H9 (cell line): ENCODE measurements at regions not wholly inside any gene's neighbourhood (a gene's known extent, or its start where the extent isn't known, plus 50 kb on each side); places are given as distances from the start of the nearest gene placed in this dataset.

Source experiments
- DNase-seq: peaks from one replicate; pipeline ENCODE4 v3.0.0-alpha.2; 2017
- H2AFZ ChIP-seq: one replicate; pipeline ENCODE4 v1.6.1; 2013; ENCODE audit warnings: mild to moderate bottlenecking, low read length, control low read depth, moderate library complexity
- H2AK5ac ChIP-seq: 2 replicates; pipeline ENCODE4 v1.6.1; 2013; ENCODE audit warnings: low read length, control low read depth, mixed read lengths; ENCODE audit not compliant: insufficient read length
- H2BK120ac ChIP-seq: one replicate; pipeline ENCODE4 v1.6.1; 2013; ENCODE audit warnings: low read depth, mild to moderate bottlenecking, low read length, control low read depth, inconsistent platforms; ENCODE audit not compliant: poor library complexity, severe bottlenecking
- H2BK12ac ChIP-seq: 2 replicates; pipeline ENCODE4 v1.6.1; 2013; ENCODE audit warnings: low read length, control low read depth, mixed read lengths, low read depth; ENCODE audit not compliant: insufficient read length
- H2BK15ac ChIP-seq: 2 replicates; pipeline ENCODE4 v1.6.1; 2013; ENCODE audit warnings: low read depth, low read length, control low read depth
- H2BK20ac ChIP-seq: one replicate; pipeline ENCODE4 v1.6.1; 2013; ENCODE audit warnings: low read depth, mild to moderate bottlenecking, low read length, control low read depth, inconsistent platforms; ENCODE audit not compliant: poor library complexity, severe bottlenecking
- H2BK5ac ChIP-seq: 2 replicates; pipeline ENCODE4 v1.6.1; 2013; ENCODE audit warnings: low read length, control low read depth, mixed read lengths; ENCODE audit not compliant: insufficient read length
- H3K14ac ChIP-seq: 2 replicates; pipeline ENCODE4 v1.6.1; 2013; ENCODE audit warnings: low read length, control low read depth; ENCODE audit not compliant: insufficient read depth
- H3K18ac ChIP-seq: 2 replicates; pipeline ENCODE4 v1.6.1; 2013; ENCODE audit warnings: low read depth, mild to moderate bottlenecking, mixed read lengths, low read length, control low read depth; ENCODE audit not compliant: insufficient read length
- H3K23ac ChIP-seq: 2 replicates; pipeline ENCODE4 v1.6.1; 2013; ENCODE audit warnings: low read length, control low read depth, mixed read lengths, low read depth; ENCODE audit not compliant: insufficient read length
- H3K23me2 ChIP-seq: 2 replicates; pipeline ENCODE4 v1.6.1; 2013; ENCODE audit warnings: low read depth, mild to moderate bottlenecking, mixed read lengths, low read length, control low read depth; ENCODE audit not compliant: insufficient read length, poor library complexity, severe bottlenecking
- H3K27ac ChIP-seq: 2 replicates; pipeline ENCODE4 v1.5.1; 2013; ENCODE audit warnings: low read length, control low read depth, mixed read lengths, low read depth; ENCODE audit not compliant: insufficient read length
- H3K27me3 ChIP-seq: 2 replicates; pipeline ENCODE4 v1.6.1; 2013; ENCODE audit warnings: low read length, control low read depth, inconsistent platforms; ENCODE audit not compliant: insufficient read depth
- H3K4ac ChIP-seq: 2 replicates; pipeline ENCODE4 v1.6.1; 2013; ENCODE audit warnings: low read depth, mild to moderate bottlenecking, control low read depth, inconsistent platforms, low read length, moderate library complexity
- H3K4me1 ChIP-seq: 2 replicates; pipeline ENCODE4 v1.6.1; 2013; ENCODE audit warnings: low read length, control low read depth, inconsistent platforms; ENCODE audit not compliant: insufficient read depth
- H3K4me2 ChIP-seq: 2 replicates; pipeline ENCODE4 v1.6.1; 2013; ENCODE audit warnings: low read length, control low read depth, mixed read lengths; ENCODE audit not compliant: insufficient read length, insufficient read depth
- H3K56ac ChIP-seq: 2 replicates; pipeline ENCODE4 v1.6.1; 2013; ENCODE audit warnings: low read depth, mild to moderate bottlenecking, mixed read lengths, low read length, control low read depth; ENCODE audit not compliant: insufficient read length
- H3K79me1 ChIP-seq: 2 replicates; pipeline ENCODE4 v1.6.1; 2013; ENCODE audit warnings: low read depth, mild to moderate bottlenecking, moderate library complexity, low read length, control low read depth, inconsistent platforms; ENCODE audit not compliant: insufficient read depth, poor library complexity, severe bottlenecking
- H3K79me2 ChIP-seq: 2 replicates; pipeline ENCODE4 v1.6.1; 2013; ENCODE audit warnings: low read length, control low read depth, inconsistent platforms; ENCODE audit not compliant: insufficient read depth
- H3K9ac ChIP-seq: 2 replicates; pipeline ENCODE4 v1.6.1; 2013; ENCODE audit warnings: low read length, control low read depth, mixed read lengths; ENCODE audit not compliant: insufficient read length; ENCODE audit errors: extremely low read depth
- H3K9me3 ChIP-seq: one replicate; pipeline ENCODE4 v1.6.1; 2013; ENCODE audit warnings: low read depth, low read length, inconsistent platforms; ENCODE audit not compliant: control insufficient read depth
- H3T11ph ChIP-seq: one replicate; pipeline ENCODE4 v1.6.1; 2013; ENCODE audit warnings: mild to moderate bottlenecking, low read length, control low read depth, inconsistent platforms
- H4K20me1 ChIP-seq: one replicate; pipeline ENCODE4 v1.6.1; 2013; ENCODE audit not compliant: control insufficient read depth, insufficient read length, insufficient read depth
- H4K5ac ChIP-seq: 2 replicates; pipeline ENCODE4 v1.6.1; 2013; ENCODE audit warnings: low read depth, mild to moderate bottlenecking, mixed read lengths, low read length, control low read depth; ENCODE audit not compliant: insufficient read length
- H4K8ac ChIP-seq: replicated peaks from 2 replicates; pipeline ENCODE4 v1.6.1; 2013; ENCODE audit warnings: low read length, control low read depth, mixed read lengths, low read depth; ENCODE audit not compliant: insufficient read length
- H4K91ac ChIP-seq: 2 replicates; pipeline ENCODE4 v1.6.1; 2013; ENCODE audit warnings: low read depth, mild to moderate bottlenecking, moderate library complexity, mixed read lengths, low read length, control low read depth; ENCODE audit not compliant: insufficient read length
- H3K27ac Mint-ChIP-seq, 3 experiments: 2 replicates in 2 of 3; 3 replicates in 1 of 3; pipeline ENCODE4 v1.8.0; 2020 to 2021; ENCODE audit warnings: mixed read lengths in 3 of 3, mild to moderate bottlenecking in 1 of 3, moderate library complexity in 1 of 3
- H3K27me3 Mint-ChIP-seq: 2 replicates; pipeline ENCODE4 v1.8.0; 2021; ENCODE audit warnings: low read depth, mild to moderate bottlenecking, moderate library complexity, mixed read lengths
- H3K36me3 Mint-ChIP-seq, 3 experiments: 2 replicates in 2 of 3; 3 replicates in 1 of 3; pipeline ENCODE4 v1.8.0; 2020 to 2021; ENCODE audit warnings: low read depth in 3 of 3, mixed read lengths in 3 of 3; ENCODE audit not compliant: insufficient read depth in 1 of 3
- H3K4me1 Mint-ChIP-seq, 2 experiments: 2 replicates each; pipeline ENCODE4 v1.8.0; 2020; ENCODE audit warnings: mixed read lengths in 2 of 2
- H3K4me3 Mint-ChIP-seq, 2 experiments: 2 replicates in 1 of 2; 3 replicates in 1 of 2; pipeline ENCODE4 v1.8.0; 2020 to 2021; ENCODE audit warnings: mild to moderate bottlenecking in 2 of 2, mixed read lengths in 2 of 2, moderate library complexity in 1 of 2
- H3K9me3 Mint-ChIP-seq, 2 experiments: 2 replicates in 1 of 2; 3 replicates in 1 of 2; pipeline ENCODE4 v1.8.0; 2020; ENCODE audit warnings: mild to moderate bottlenecking in 2 of 2, mixed read lengths in 2 of 2, moderate library complexity in 1 of 2
- WGBS: extraction: QIAGEN DNeasy Blood & Tissue Kit; methylation state at CpG from one replicate; pipeline ENCODE4 v1.1.7; 2013; ENCODE audit warnings: missing lambda C conversion rate, low lambda C conversion rate, mixed read lengths; ENCODE audit not compliant: insufficient read length; ENCODE audit errors: extremely low coverage; 5-methylcytosine and 5-hydroxymethylcytosine counted together
- TF ChIP-seq, protein P1 (sequence below): fragments of 200-600 bp; sonication (generic); conservative IDR thresholded peaks from 3 replicates; pipeline ENCODE4 v1.8.0; 2021; ENCODE audit warnings: antibody characterized with exemption, mild to moderate bottlenecking

DNA sequence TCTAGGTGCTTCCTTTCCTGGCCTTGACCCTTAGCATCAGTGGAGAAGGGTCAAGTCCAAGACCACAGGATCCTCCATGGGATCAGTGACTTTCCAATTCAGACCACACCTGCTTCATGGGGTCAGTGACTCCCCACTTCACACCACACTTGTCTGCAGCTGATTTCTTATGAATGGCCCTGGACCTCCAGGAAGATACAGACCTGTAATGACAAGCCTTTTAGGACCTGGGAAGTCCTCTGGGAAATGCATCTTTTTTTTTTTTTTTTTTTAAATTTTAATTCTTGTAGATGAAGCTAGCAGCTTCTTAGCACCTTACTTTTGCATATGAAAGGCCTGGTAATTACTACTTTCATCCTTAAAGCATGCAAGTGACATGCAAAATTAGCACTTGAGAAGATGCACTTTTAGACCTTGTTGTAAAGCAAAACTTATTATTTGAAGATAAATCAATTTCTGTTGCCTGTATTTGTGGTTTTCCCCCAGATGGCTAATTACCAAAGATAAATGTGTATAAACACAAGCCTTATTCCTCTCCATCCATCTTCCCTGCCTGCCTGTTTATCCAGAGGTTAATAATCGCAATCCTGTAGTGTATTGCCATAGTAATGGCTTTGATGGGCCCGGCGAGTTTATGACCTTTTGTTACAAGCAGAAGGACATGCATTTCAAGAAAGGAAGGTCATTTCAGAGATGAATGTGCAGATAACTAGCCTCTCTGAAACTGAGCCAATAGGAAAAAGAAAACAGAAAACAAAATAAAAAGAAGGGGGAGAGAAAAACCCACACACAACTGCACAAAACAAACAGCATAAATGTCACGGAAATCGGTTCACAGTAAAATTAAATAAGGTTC is 1018.7 kb downstream of the TYW1 start:
- Histone ChIP-seq H3K9ac (no peak overlapping the region), H2BK12ac (no peak overlapping the region), H2BK15ac (no peak overlapping the region), H3K4me2 (no peak overlapping the region), H3K18ac (no peak overlapping the region), H4K5ac (no peak overlapping the region), H4K91ac (no peak overlapping the region), H4K20me1 (no peaks in the 10 kb centered on the region), H3K79me1 (no peaks in the 10 kb centered on the region), H3K56ac (no peak overlapping the region), H4K8ac (no peak overlapping the region), H3K27me3 (no peaks in the 10 kb centered on the region), H3K27ac (no peak overlapping the region), H2BK20ac (no peak overlapping the region), H3K14ac (no peak overlapping the region), H2BK120ac (no peak overlapping the region), H3K79me2 (no peaks in the 10 kb centered on the region), H2BK5ac (no peak overlapping the region), H3K9me3 (no peaks in the 10 kb centered on the region), H2AFZ (no peak overlapping the region), H3K23me2 (no peaks in the 10 kb centered on the region), H3K23ac (no peak overlapping the region), H3T11ph (no peak overlapping the region), H3K4me1 (peaks cover 3% of the 10 kb centered on the region; the same call in 1 of the 2 replicates), H2AK5ac (no peak overlapping the region), H3K4ac (no peak overlapping the region)
- Mint-ChIP-seq H3K4me3 (no peak overlapping the region), H3K27ac (no peak overlapping the region), H3K4me1 (peaks cover 21 to 28% of the 10 kb centered on the region in 2 experiments), H3K27me3 (peaks cover 35% of the 10 kb centered on the region), H3K36me3 (peaks cover 0 to 10% (median 5%) of the 10 kb centered on the region in 3 experiments; a peak in 3 of 7 replicates), H3K9me3 (peaks cover 2 to 8% of the 10 kb centered on the region in 2 experiments; a peak in 3 of 5 replicates)
- TF ChIP-seq, protein P1, sequence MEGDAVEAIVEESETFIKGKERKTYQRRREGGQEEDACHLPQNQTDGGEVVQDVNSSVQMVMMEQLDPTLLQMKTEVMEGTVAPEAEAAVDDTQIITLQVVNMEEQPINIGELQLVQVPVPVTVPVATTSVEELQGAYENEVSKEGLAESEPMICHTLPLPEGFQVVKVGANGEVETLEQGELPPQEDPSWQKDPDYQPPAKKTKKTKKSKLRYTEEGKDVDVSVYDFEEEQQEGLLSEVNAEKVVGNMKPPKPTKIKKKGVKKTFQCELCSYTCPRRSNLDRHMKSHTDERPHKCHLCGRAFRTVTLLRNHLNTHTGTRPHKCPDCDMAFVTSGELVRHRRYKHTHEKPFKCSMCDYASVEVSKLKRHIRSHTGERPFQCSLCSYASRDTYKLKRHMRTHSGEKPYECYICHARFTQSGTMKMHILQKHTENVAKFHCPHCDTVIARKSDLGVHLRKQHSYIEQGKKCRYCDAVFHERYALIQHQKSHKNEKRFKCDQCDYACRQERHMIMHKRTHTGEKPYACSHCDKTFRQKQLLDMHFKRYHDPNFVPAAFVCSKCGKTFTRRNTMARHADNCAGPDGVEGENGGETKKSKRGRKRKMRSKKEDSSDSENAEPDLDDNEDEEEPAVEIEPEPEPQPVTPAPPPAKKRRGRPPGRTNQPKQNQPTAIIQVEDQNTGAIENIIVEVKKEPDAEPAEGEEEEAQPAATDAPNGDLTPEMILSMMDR: no peak
- no CpG with 5 or more reads among the region's 5 CpGs for WGBS
- DNase-seq: peak; percentile 36
